DMS79 treated with DMSO at 0.1 percent for 48 hours (cell line): ENCODE measurements at regions not wholly inside any gene's neighbourhood (a gene's known extent, or its start where the extent isn't known, plus 50 kb on each side); places are given as distances from the start of the nearest gene placed in this dataset.

Experiments
- DNase-seq: peaks from one replicate; lab custom pipeline; 2025; lab: John Stamatoyannopoulos, UW

DNA sequence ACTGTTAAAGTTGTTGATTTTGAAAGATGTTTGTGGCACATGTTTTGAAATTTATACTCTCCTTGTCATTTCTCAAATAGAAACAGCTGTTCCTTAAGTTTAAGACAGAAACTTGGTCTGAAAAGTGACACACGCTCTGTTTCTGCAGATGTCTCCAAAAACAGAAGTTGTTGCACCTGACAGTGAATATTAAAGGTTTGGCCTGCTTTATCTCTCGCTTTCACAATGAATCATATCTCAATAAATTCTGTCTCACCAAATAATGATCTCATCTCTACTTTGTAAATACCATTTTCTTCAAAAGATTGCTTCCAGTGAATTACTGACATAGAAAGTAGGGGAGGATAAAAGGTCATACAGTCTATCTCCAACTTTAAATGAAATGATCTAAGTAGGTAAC lies 294.9 kb upstream of the SYT4 start:
- no peak for DNase-seq

- DNase-seq = no peak
These were observed 297.7 kb upstream of the SYT4 start for GRCh38 chr18:43574974-43575373.

- DNase-seq = no peak
These were observed 300.9 kb upstream of the SYT4 start for GRCh38 chr18:43578211-43578610.

DNA sequence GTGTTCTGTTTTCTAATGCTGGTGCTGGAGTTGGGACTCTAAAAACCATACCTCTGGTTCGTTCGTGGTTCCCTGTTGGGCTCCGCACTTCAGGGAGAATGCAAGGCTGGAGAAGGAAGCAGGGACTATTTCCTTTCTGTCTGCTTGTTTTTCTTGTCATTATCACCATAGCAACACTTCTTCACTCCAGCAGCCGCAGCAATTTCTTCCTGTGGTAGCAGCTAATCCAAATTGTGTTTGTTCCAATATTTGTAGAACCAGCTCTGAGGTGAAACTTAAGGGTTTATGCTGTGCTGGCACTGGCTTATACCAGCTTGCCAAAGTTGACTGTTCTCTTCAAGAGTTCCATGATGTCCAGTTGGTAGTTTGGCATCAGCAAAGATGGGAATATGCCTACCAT lies 301.4 kb upstream of the SYT4 start:
- DNase-seq = no peak

DNA sequence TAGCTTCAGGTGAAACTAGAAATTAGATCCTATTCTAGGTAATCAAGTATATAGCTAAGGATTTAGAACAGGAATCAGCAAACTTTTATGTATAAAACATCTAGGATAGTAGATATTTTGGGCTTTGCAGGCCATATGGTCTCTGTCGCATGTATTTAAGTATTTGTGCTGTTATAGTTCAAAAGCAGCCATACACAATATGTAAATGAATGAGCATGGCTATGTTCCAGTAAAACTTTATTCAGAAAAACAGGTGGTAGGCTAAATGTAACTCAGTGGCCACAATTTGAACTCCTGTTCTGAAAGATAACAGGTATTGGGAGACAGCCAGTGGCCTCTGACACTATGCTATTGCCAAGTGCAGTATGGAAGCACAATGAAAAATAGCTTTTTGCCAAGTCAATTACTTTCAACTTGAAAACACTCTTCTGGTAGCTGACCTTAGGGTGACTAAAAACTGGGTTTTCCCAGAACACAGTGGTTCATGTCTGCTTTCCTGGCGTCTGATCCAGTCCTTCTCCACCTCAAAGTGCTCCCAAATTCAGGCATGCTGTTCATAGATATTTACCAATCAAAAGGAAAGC lies 304.7 kb upstream of the SYT4 start:
- no peak for DNase-seq

DNA sequence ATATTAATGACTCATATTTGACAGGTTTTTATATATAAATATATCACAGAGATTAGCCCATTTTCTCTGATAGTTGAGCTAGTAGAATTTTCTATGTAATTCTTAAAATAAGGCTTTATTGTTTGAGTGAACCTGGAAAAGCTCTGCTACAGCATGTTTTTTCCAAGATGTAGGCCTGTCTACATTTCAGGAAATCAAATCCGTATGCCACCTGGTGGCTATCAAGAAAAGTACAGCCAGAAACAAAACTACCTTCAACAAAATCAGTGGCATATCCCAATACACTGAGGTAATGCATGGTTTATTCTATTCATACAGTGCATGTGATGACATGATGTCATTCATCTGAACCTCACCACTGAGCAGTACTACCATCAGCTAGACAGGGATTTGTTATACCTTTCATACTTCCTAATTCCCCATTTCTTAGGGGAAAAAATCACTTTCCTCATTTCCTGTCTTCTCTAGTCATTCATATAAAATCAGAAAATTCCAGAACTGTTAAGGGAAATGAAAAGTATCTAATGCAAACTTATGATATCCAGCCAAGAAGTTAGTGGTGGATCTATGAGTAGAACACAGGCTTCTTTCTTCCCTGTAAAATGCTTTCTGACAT lies 310.4 kb upstream of the SYT4 start:
- DNase-seq = peak; percentile 13

DNA sequence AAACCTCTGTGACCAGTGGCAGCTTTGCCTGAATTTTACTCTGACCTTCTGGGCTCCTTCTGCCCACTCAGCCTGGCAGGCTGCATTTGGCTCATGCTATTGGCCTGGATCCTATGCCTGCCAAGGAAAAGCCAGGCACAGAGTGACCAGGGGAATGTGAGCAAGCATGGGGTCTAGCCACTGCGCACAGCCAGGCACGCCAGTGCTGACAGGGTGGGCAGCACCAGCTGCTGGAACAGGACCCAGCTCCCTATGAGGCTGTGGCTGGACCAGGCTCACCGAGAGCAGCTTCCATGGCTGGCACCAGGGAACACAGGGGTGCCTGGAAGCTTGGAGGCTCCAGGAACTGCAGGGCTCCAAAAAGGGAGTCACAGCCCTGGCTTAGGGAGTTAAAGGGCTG lies 311.5 kb upstream of the SYT4 start:
- no peak for DNase-seq

GRCh38 chr18:43589611-43590151 lies 312.4 kb upstream of the SYT4 start:
- DNase-seq = no peak

DNA sequence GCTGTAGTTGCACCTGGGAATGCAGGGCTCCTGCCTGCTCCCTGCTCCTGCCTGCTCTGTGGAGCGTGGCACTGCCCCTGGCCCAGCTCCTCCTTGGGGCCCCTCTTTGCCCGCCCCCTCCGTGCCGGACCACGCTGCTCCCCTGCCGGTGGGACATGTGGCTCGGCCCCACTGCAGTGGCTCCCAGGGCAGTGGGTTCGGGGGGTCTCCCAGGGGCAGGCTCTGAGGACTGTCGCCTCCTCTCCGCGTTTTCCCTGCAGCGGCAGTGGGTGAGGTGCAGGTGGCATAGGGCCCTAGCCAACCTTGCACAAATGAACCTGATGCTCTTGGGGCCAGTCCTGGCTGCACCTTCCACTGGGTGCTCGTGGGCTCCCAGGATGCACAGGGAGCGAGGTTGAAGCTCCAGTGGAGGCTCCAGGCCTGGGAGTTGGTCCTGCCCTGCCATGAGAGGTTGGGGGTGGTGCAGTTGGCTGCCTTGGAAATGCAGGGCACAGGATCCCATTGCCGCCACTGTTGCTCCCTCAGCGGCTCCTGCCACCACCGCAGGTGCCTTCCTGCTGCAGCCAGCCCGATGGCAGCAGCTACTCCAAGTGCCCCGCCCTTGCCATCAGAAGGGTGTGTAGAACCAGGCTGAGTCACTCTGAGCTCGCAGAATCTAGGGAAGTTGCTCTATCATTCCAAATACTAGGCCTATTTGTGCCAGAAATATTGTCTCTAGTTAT lies 313.1 kb upstream of the SYT4 start:
- no peak for DNase-seq

GRCh38 chr18:43592269-43592668 lies 315.0 kb upstream of the SYT4 start:
- no peak for DNase-seq

DNA sequence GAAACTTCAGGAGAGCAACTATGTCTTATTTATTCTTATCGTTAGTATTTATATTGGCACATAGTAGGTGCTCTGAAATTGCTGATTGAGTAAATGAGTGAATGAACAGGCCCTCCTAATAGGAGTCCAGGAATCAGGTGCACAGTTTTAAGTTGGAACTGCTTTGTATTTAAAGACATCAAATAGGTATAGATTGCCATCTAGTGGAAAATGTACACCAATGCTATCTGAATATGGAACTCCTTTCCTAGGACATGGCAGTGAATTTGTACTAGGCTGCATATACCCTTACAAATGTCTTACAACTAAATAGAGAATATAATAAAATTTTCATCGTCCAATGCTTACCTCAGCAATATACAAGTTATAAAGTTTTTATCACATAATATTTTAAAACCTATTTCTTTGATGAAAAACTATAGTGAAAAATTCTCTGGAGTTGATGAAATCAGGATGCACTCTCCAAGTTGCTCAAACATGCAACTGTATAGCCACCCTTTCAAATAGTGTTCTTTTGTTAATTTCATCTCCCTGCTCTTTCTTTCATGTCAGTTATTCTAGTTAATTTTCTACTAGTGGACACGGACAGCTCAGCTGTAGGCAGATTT lies 318.9 kb upstream of the SYT4 start:
- DNase-seq = peak; percentile 45

GRCh38 chr18:43601432-43601831 lies 324.1 kb upstream of the SYT4 start:
- DNase-seq = no peak

DNA sequence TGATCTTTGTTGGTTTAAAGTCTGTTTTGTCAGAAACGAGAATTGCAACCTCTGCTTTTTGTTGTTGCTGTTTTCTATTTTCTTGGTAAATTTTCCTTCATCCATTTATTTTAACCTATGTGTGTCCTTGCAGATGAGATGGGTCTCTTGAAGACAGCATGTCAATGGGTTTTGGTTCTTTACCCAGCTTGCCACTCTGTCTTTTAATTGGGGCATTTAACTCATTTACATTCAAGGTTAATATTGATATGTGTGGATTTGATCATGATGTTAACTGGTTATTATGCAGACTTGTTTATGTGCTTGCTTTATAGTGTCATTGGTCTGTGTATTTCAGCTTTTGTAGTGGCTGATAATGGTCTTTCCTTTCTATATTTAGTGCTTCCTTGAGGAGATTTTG lies 327.9 kb upstream of the SYT4 start:
- no peak for DNase-seq

DNA sequence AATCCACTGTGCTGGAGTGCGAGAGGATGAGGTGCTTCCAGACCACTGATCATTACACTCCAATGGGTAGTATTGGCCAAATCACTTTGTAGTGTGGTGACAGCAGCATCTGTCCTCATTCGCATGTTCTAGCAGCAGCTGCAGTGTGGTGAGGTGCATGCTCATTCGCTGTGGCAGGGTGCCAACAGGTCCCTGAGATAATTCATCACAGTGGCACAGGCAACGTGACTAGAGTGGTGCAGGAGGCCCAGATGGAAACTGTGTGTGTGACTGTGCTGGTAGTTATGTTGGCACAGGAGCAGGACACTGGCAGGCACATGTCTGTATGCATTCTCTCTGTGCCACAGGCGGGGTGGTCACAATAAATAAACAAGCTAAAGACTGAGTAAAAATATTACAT lies 329.5 kb upstream of the SYT4 start:
- no peak for DNase-seq

DNA sequence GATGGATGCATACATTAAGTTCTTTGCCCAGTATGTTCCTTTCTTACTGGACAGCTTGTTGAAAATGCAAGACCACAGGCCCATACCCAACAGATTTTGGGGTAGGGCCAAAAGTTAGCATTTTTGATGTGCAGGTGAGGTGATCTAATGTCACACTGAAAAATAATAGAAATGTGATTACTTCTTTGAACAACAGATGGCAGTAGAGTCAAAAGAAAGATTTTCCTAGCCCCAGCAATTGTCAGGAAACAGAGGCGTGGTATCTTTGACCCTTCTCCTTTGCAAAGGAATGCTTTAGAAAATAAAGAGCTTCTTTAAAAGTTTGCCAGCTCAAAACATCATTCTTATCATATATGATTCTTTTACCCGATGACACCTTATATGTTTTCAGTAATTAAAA lies 343.6 kb upstream of the SYT4 start:
- DNase-seq = peak; percentile 35

- DNase-seq = no peak
These were observed 344.7 kb upstream of the SYT4 start for GRCh38 chr18:43622024-43622423.

GRCh38 chr18:43625582-43625981 lies 348.3 kb upstream of the SYT4 start:
- DNase-seq = no peak

DNA sequence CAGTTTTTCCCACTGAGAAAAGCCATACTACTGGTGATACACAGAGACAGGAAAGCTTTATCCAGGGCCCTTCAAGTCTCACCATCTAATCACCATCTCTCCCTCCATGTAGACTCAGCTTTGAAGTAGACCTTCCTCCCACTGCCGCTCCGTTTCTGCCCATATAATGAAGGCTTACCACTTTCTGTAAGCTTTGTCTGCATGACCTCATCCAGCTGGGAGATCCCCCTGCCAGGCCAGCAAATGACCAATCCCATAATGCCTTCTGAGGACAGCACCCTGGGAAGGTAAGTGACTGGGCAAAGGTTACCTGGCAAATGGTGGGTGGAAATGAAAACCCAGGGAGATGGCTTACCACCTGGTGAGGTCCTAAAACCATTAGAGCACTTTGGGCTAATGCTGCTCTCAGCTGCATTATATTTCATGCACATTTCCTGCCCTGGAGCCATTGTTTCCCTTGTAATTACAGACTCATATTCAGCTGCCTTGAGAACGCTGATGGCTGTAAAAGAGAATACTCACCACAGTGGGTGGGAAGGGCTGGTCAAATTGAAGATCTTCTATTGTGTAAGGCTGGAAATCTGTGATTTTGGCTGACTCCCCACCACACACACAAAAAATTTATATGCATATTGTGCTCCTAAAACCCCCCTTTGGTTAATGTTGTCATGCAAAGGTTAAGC lies 350.7 kb upstream of the SYT4 start:
- peak; percentile 22 for DNase-seq

- DNase-seq = no peak
These were observed 357.7 kb upstream of the SYT4 start for GRCh38 chr18:43634994-43635393.

DNA sequence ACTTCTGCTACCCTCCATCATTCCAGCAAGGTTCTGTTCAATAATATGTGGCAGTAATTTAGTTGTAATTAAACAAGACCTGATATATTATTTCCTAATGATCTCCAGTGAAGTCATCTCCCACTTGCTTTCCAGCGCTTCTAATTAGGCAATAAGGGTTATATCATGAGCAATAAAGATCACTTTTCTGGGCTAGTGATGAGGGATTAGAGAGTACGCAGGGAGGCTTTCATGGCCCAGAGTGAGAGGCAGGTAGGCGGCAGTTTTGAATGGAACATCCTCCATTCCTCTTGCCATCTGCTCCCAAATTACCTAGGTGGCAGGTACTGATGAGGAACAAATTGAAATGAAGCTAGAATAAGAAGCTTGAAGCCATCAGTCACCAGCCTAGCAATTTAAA lies 358.1 kb upstream of the SYT4 start:
- DNase-seq = no peak

DNA sequence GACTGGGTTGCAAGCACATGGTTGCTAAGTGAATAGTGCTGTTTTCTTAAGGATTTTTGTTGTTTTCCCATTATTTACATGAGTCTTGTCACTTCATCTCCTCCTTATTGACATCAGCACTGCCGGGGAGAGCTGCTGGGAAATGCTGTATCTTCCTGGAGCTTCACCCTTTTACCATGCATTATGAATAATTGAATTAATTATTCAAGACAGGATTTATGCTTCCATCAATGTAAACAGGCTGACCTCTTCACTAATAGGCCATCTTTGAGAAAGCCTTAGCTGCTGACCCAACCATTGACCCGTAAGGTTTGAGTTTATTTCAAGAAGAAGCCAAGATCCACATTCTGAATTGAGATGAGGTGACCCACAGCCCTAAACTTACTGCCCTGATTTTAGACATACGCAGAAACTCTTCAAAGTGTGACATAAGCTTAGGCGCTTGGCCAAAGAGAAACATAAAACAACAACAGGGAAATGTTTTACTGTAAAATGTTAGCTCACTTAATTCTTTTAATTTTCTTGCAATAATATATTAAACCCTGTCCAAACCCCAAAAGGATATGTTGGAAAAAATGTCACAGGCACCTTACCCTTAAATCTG lies 365.5 kb upstream of the SYT4 start:
- no peak for DNase-seq

GRCh38 chr18:43648002-43648401 lies 370.7 kb upstream of the SYT4 start:
- no peak for DNase-seq
